Upper lobe of left lung (tissue), 6 donors: ENCODE measurements at regions not wholly inside any gene's neighbourhood (a gene's known extent, or its start where the extent isn't known, plus 50 kb on each side); places are given as distances from the start of the nearest gene placed in this dataset.
A peak's percentile ranks its signal among the peaks of the same experiment; 100 is the strongest.

Experiments
- ATAC-seq, 2 donors: fragments of 200-7000 bp; cut with Tn5 transposase; one replicate each; pipeline ENCODE4 v1.9.1; 2022; ENCODE audit warnings: mild to moderate bottlenecking in 2 of 2, moderate library complexity in 2 of 2; ENCODE audit not compliant: low FRiP score in 2 of 2
- DNase-seq, 2 donors: peaks; one replicate each; pipeline ENCODE4 v3.0.0-alpha.2; 2019 to 2020
- H3K27ac ChIP-seq, 4 donors: fragments of 200-600 bp; sonication (generic); one replicate each; pipeline ENCODE4 v1.5.1; 2016 to 2019
- H3K27me3 ChIP-seq, 4 donors: fragments of 200-600 bp; sonication (generic); one replicate each; pipeline ENCODE4 v1.5.1; 2017 to 2019
- H3K36me3 ChIP-seq, 4 donors: fragments of 200-600 bp; sonication (generic); one replicate each; pipeline ENCODE4 v1.5.1; 2016 to 2019
- H3K4me1 ChIP-seq, 4 donors: fragments of 200-600 bp; sonication (generic); one replicate each; pipeline ENCODE4 v1.5.1; 2018 to 2019
- H3K4me3 ChIP-seq, 4 donors: fragments of 200-600 bp; sonication (generic); one replicate each; pipeline ENCODE4 v1.5.1; 2017 to 2019; ENCODE audit warnings: mild to moderate bottlenecking in 2 of 4, moderate library complexity in 1 of 4
- H3K9me3 ChIP-seq, 4 donors: fragments of 200-600 bp; sonication (generic); one replicate each; pipeline ENCODE4 v1.5.1; 2018 to 2019
- CTCF ChIP-seq, 6 experiments: fragments of 450-650 bp in 4 of 6; fragments of 200-600 bp in 2 of 6; sonication (generic) in 2 of 6; IDR thresholded peaks; one replicate each; pipeline ENCODE4 v1.5.1; 2016 to 2019; ENCODE audit warnings: antibody characterized with exemption in 6 of 6
- EP300 ChIP-seq, 4 donors: sonication (generic); formaldehyde crosslinking; IDR thresholded peaks; one replicate each; pipeline ENCODE4 v1.5.1; 2017; ENCODE audit warnings: antibody characterized with exemption in 4 of 4, control low read depth in 2 of 4
- POLR2A ChIP-seq, 4 donors: fragments of 450-650 bp; IDR thresholded peaks; one replicate each; pipeline ENCODE4 v1.5.1; 2016 to 2017; ENCODE audit warnings: antibody characterized with exemption in 4 of 4, mild to moderate bottlenecking in 2 of 4
- POLR2AphosphoS5 ChIP-seq, 2 donors: sonication (generic); formaldehyde crosslinking; IDR thresholded peaks; one replicate each; pipeline ENCODE4 v1.5.1; 2017; ENCODE audit warnings: antibody characterized with exemption in 2 of 2
- WGBS, 2 donors: methylation state at CpG; one replicate each; pipeline ENCODE4 v1.1.5; 2017 to 2018; 5-methylcytosine and 5-hydroxymethylcytosine counted together
- donor health status: DM: no; HTN: no; CAD: no; lungs with moderate emphysema.
- donor health status: DM: no; HTN: yes; CAD: no; lungs with severe emphysema.

GRCh38 chr13:40438999-40439797 lies 227.2 kb downstream of the FOXO1 start:
- Histone ChIP-seq H3K27me3 (no peaks in the 10 kb centered on the region), H3K4me1 (peaks cover 16 to 35% (median 29%) of the 10 kb centered on the region in 4 donors), H3K27ac (peak overlapping the region; percentile 62 to 77 (median 68)), H3K4me3 (peak overlapping the region in 1 of 4 donors; percentile 9), H3K36me3 (no peaks in the 10 kb centered on the region), H3K9me3 (no peaks in the 10 kb centered on the region)
- no peak for TF ChIP-seq CTCF (IDR thresholded peaks at IDR 0.05)
- TF ChIP-seq POLR2AphosphoS5 (IDR thresholded peaks at IDR 0.05), result no peak
- TF ChIP-seq EP300 (IDR thresholded peaks at IDR 0.05), result no peak
- TF ChIP-seq POLR2A (IDR thresholded peaks at IDR 0.05), result no peak
- no peak for DNase-seq
- peak in 1 of 2 donors; percentile 65 for ATAC-seq
- 53 to 58% methylated on average over 12 of the region's 12 CpGs for WGBS, 2 donors

- H3K4me1 ChIP-seq, result peaks cover 16 to 35% (median 29%) of the 10 kb centered on the region in 4 donors
- DNase-seq (no peak), ATAC-seq (peak; percentile 20 to 34)
- no peaks in the 10 kb centered on the region for H3K9me3 ChIP-seq
- no peaks in the 10 kb centered on the region for H3K36me3 ChIP-seq
- H3K4me3 ChIP-seq, result no peak overlapping the region
- no peak for TF ChIP-seq POLR2AphosphoS5 (IDR thresholded peaks at IDR 0.05)
- TF ChIP-seq CTCF (IDR thresholded peaks at IDR 0.05), result peak in 1 of 6 experiments; percentile 13
- TF ChIP-seq POLR2A (IDR thresholded peaks at IDR 0.05), result no peak
- no peak for TF ChIP-seq EP300 (IDR thresholded peaks at IDR 0.05)
- H3K27ac ChIP-seq, result peak overlapping the region; percentile 62 to 77 (median 68)
- H3K27me3 ChIP-seq, result no peaks in the 10 kb centered on the region
These were observed 226.5 kb downstream of the FOXO1 start for GRCh38 chr13:40439928-40440327.

- Histone ChIP-seq H3K27ac (peak overlapping the region; percentile 54 to 77 (median 62)), H3K27me3 (no peaks in the 10 kb centered on the region), H3K9me3 (no peaks in the 10 kb centered on the region), H3K4me1 (peaks cover 16 to 38% (median 33%) of the 10 kb centered on the region in 4 donors), H3K4me3 (no peak overlapping the region), H3K36me3 (no peaks in the 10 kb centered on the region)
- WGBS, 2 donors, result 38 to 59% methylated on average over 8 to 9 of the region's 9 CpGs
- TF ChIP-seq CTCF (IDR thresholded peaks at IDR 0.05) (no peak), EP300 (IDR thresholded peaks at IDR 0.05) (peak in 1 of 4 donors; percentile 1), POLR2AphosphoS5 (IDR thresholded peaks at IDR 0.05) (peak in 1 of 2 donors; percentile 60)
- peak in 1 of 2 donors; percentile 66 for DNase-seq
- ATAC-seq, result no peak
These were observed 225.2 kb downstream of the FOXO1 start for GRCh38 chr13:40440990-40441820.

- 88 to 92% methylated on average over 5 of the region's 5 CpGs for WGBS, 2 donors
- no peak for ATAC-seq
- Histone ChIP-seq H3K9me3 (no peaks in the 10 kb centered on the region), H3K4me3 (no peak overlapping the region), H3K36me3 (no peaks in the 10 kb centered on the region), H3K27ac (peak overlapping the region in 1 of 4 donors; percentile 28), H3K4me1 (peaks cover 16 to 38% (median 34%) of the 10 kb centered on the region in 4 donors), H3K27me3 (no peaks in the 10 kb centered on the region)
- DNase-seq, result no peak
- TF ChIP-seq CTCF (IDR thresholded peaks at IDR 0.05), result no peak
- TF ChIP-seq EP300 (IDR thresholded peaks at IDR 0.05), result no peak
- TF ChIP-seq POLR2A (IDR thresholded peaks at IDR 0.05), result no peak
- no peak for TF ChIP-seq POLR2AphosphoS5 (IDR thresholded peaks at IDR 0.05)
These were observed 224.2 kb downstream of the FOXO1 start for GRCh38 chr13:40442231-40442630.
